Lower leg skin (tissue), 3 donors: ENCODE measurements at regions not wholly inside any gene's neighbourhood (a gene's known extent, or its start where the extent isn't known, plus 50 kb on each side); places are given as distances from the start of the nearest gene placed in this dataset.

Experiments used
- POLR2A ChIP-seq, 2 donors: fragments of 450-650 bp; IDR thresholded peaks; one replicate each; pipeline ENCODE4 v1.6.1; 2016 to 2017; ENCODE audit warnings: antibody characterized with exemption in 2 of 2, mild to moderate bottlenecking in 1 of 2, moderate library complexity in 1 of 2
- TF ChIP-seq, protein P1 (sequence below), 3 donors: fragments of 450-650 bp; IDR thresholded peaks; one replicate each; pipeline ENCODE4 v1.5.1; 2016; ENCODE audit warnings: antibody characterized with exemption in 3 of 3, mild to moderate bottlenecking in 3 of 3, moderate library complexity in 2 of 3

DNA sequence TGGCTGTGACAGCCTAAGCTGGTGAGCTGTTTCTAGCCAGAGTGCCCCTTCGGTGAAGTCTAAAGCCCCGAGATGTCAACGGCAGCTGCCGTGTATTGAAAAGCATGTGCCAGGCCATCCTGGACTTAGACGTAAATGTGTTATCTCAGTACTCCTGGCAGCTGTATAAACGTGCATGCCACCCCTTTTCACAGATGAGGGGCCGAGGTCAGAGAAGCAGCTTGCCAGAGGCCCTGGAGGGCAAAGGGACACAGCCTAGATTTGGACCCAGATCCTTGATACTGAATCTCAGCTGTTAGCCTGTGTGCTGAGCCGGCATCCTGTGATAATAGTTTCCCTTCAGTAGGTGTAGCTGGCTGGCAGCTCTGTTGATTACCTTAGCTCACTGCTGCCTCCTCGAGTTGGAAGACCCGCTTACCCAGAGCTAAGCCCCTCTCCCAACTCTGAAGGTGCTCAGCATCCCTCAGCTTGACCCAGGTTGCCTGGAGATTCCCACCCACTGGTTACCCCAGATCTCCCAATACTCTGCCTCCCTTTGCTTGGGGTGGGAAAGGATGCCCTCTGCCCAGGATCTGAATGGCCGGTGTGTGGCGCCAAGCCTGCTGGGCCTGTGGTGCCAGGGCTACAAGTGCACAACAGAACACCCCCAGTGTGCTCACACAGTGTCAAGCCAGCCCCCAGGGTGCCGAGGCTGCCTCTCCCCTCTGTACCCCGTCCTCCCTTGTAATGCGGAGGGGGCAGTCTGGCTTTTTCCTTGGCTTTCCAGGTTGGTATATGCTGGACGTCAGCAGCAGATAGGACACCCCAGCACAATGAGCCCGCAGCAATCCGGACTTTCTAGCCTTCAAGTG lies 59.8 kb upstream of the WNT7B start:
- TF ChIP-seq POLR2A (IDR thresholded peaks at IDR 0.05), result no peak
- TF ChIP-seq, protein P1, sequence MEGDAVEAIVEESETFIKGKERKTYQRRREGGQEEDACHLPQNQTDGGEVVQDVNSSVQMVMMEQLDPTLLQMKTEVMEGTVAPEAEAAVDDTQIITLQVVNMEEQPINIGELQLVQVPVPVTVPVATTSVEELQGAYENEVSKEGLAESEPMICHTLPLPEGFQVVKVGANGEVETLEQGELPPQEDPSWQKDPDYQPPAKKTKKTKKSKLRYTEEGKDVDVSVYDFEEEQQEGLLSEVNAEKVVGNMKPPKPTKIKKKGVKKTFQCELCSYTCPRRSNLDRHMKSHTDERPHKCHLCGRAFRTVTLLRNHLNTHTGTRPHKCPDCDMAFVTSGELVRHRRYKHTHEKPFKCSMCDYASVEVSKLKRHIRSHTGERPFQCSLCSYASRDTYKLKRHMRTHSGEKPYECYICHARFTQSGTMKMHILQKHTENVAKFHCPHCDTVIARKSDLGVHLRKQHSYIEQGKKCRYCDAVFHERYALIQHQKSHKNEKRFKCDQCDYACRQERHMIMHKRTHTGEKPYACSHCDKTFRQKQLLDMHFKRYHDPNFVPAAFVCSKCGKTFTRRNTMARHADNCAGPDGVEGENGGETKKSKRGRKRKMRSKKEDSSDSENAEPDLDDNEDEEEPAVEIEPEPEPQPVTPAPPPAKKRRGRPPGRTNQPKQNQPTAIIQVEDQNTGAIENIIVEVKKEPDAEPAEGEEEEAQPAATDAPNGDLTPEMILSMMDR (IDR thresholded peaks at IDR 0.05), result no peak
